ENCODE measurements at regions not wholly inside any gene's neighbourhood (a gene's known extent, or its start where the extent isn't known, plus 50 kb on each side); places are given as distances from the start of the nearest gene placed in this dataset.

GRCh38 chr3:187983484-187984124, 170.4 kb upstream of the LPP start:
- no peak overlapping the region for H3K27ac Mint-ChIP-seq
- no peak overlapping the region for H3K4me3 Mint-ChIP-seq
- peaks cover 10% of the 10 kb centered on the region for H3K9me3 Mint-ChIP-seq
- ATAC-seq (no peak), DNase-seq (ENCODE audit: low spot score) (no peak)
- H3K27me3 Mint-ChIP-seq, result no peaks in the 10 kb centered on the region
- peaks cover 45 to 47% of the 10 kb centered on the region in 2 donors for H3K4me1 Mint-ChIP-seq (ENCODE audit: low read depth in 2 of 2)
- H3K36me3 Mint-ChIP-seq, result no peaks in the 10 kb centered on the region

DNA sequence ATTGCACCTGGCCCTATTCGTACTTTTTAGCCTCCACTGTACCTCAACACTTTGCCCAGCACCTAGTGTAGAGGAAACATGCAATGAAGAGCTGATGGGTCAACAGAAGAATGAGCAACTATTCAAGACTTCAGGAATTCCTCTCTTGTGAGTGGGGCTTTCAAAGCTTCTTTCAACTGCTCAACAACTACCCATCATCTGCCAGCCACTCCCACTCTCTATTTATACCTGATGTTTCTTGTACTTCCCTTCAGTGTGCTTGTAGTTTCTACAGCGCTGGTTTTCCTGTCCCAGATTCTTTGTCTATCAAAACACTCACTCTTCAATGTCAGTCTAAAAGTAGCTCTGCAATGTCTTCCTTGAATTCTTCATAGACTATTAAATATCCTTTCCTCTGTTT, 168.3 kb upstream of the LPP start:
- Mint-ChIP-seq H3K4me1 (ENCODE audit: low read depth in 2 of 2) (peaks cover 34 to 35% of the 10 kb centered on the region in 2 donors), H3K9me3 (peaks cover 10% of the 10 kb centered on the region), H3K36me3 (no peaks in the 10 kb centered on the region), H3K27ac (peak overlapping the region; percentile 80 to 92), H3K27me3 (no peaks in the 10 kb centered on the region), H3K4me3 (peak overlapping the region; percentile 66)
- ATAC-seq (no peak), DNase-seq (ENCODE audit: low spot score) (no peak)

GRCh38 chr3:187986514-187986934, 167.4 kb upstream of the LPP start:
- H3K4me1 Mint-ChIP-seq (ENCODE audit: low read depth in 2 of 2), result peaks cover 39 to 41% of the 10 kb centered on the region in 2 donors
- no peaks in the 10 kb centered on the region for H3K36me3 Mint-ChIP-seq
- peak overlapping the region; percentile 66 for H3K4me3 Mint-ChIP-seq
- no peaks in the 10 kb centered on the region for H3K27me3 Mint-ChIP-seq
- DNase-seq (ENCODE audit: low spot score), result peak; percentile 79
- H3K27ac Mint-ChIP-seq, result peak overlapping the region; percentile 80 to 92
- peak; percentile 89 to 93 for ATAC-seq
- H3K9me3 Mint-ChIP-seq, result peaks cover 14% of the 10 kb centered on the region

GRCh38 chr3:187987187-187987586, 166.8 kb upstream of the LPP start:
- Mint-ChIP-seq H3K36me3 (no peaks in the 10 kb centered on the region), H3K9me3 (peaks cover 14% of the 10 kb centered on the region), H3K27ac (peak overlapping the region; percentile 80 to 92), H3K27me3 (no peaks in the 10 kb centered on the region), H3K4me3 (peak overlapping the region; percentile 66), H3K4me1 (ENCODE audit: low read depth in 2 of 2) (peaks cover 39 to 41% of the 10 kb centered on the region in 2 donors)
- no peak for ATAC-seq
- no peak for DNase-seq (ENCODE audit: low spot score)

DNA sequence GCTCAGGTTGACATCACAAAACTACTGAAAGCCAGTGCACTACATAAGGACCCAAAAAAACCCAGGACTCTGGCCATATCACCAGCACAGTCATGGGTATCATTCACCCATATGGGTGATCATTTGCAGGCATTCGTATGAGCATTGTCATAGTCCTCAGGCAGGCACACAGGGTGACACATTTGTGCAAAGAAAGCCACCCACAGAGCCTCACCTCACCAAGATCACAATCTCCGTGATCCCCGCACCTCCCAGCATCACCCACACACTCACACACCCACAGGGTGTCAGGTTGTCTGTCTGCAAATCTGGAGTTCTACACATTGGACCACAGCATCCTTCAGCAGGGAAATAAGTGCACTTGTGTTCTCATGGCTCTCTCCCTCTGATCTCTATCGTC, 166.0 kb upstream of the LPP start:
- peaks cover 40 to 47% of the 10 kb centered on the region in 2 donors for H3K4me1 Mint-ChIP-seq (ENCODE audit: low read depth in 2 of 2)
- peak overlapping the region; percentile 66 for H3K4me3 Mint-ChIP-seq
- peaks cover 14% of the 10 kb centered on the region for H3K9me3 Mint-ChIP-seq
- no peaks in the 10 kb centered on the region for H3K36me3 Mint-ChIP-seq
- H3K27me3 Mint-ChIP-seq, result no peaks in the 10 kb centered on the region
- ATAC-seq (peak; percentile 76 to 79), DNase-seq (ENCODE audit: low spot score) (no peak)
- H3K27ac Mint-ChIP-seq, result peak overlapping the region; percentile 80 to 92

- Mint-ChIP-seq H3K4me1 (ENCODE audit: low read depth in 2 of 2) (peaks cover 51 to 61% of the 10 kb centered on the region in 2 donors), H3K36me3 (peaks cover 4% of the 10 kb centered on the region), H3K27me3 (no peaks in the 10 kb centered on the region), H3K9me3 (peaks cover 14% of the 10 kb centered on the region), H3K4me3 (no peak overlapping the region), H3K27ac (no peak overlapping the region)
- ATAC-seq (no peak), DNase-seq (ENCODE audit: low spot score) (no peak)
Measured at GRCh38 chr3:187989575-187990153, 164.3 kb upstream of the LPP start.

- peaks cover 49 to 58% of the 10 kb centered on the region in 2 donors for H3K4me1 Mint-ChIP-seq (ENCODE audit: low read depth in 2 of 2)
- peaks cover 4% of the 10 kb centered on the region for H3K36me3 Mint-ChIP-seq
- no peak for ATAC-seq
- peak overlapping the region; percentile 90 to 93 for H3K27ac Mint-ChIP-seq
- peaks cover 4% of the 10 kb centered on the region for H3K9me3 Mint-ChIP-seq
- DNase-seq (ENCODE audit: low spot score), result no peak
- peak overlapping the region; percentile 5 for H3K4me3 Mint-ChIP-seq
- no peaks in the 10 kb centered on the region for H3K27me3 Mint-ChIP-seq
Measured at GRCh38 chr3:187992609-187993008, 161.3 kb upstream of the LPP start.

DNA sequence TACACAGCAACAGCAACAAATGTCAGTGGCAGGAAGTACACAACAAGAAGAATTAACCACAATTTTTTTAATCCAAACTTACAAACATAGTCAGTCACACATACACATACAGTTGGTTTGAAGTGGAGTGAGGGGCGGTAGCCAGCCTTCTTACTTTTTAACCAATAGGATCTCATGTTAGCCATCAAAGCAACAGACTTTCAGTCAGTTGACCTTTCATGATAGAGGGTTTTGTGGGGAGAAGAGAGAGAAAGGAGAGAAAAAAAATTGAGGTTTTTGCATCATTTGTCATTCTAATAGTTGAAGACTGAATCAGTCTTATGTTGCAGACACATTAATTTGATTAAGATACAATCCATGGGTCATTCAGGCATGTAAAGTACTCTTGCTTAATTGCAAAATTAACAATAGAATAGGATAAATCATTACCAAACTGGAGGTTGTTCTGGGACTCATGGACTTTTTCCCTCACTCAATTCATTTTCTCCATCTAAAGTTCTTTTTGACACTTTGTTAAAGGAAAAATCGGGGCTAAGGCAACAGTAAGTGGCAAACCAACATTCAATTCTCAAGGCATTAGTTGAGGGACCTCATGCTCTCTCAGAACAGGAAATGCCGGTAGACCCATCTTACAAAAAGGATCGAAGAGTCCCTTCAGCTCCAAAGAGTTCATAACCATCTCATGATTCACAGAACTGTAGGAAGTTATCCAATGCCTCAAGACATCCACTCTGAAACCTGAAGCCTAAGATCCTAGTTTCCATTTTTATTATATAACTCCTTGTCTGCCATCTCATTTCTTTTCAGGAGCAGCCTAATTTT, 159.5 kb upstream of the LPP start:
- peak; percentile 50 to 79 for ATAC-seq

DNA sequence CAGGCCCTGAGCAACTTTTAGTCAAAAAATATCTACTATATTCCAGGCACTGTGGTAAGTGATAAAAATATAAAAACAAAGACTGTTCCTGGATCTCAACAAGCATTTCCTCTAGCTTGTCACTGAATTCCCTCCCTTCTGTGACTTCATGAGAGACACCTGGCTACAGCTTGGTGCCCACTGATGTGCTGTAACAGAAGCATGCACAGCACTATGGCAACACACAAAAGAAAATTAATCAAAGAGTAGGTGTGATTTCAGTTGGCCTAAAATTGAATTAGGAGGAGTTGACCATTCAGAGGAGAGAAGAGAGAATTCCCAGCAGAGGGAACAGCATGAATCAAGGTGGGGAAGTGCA, 158.9 kb upstream of the LPP start:
- H3K27me3 Mint-ChIP-seq, result no peaks in the 10 kb centered on the region

More for the DNA sequence above, 159.5 kb upstream of the LPP start:
- H3K27ac Mint-ChIP-seq, result peak overlapping the region; percentile 90 to 93
- H3K4me1 Mint-ChIP-seq (ENCODE audit: low read depth in 2 of 2), result peaks cover 57 to 64% of the 10 kb centered on the region in 2 donors
- H3K4me3 Mint-ChIP-seq, result peak overlapping the region; percentile 78
- no peak for DNase-seq (ENCODE audit: low spot score)
- H3K9me3 Mint-ChIP-seq, result peaks cover 4% of the 10 kb centered on the region
- H3K27me3 Mint-ChIP-seq, result no peaks in the 10 kb centered on the region
- peaks cover 4% of the 10 kb centered on the region for H3K36me3 Mint-ChIP-seq

GRCh38 chr3:187995667-187996066, 158.3 kb upstream of the LPP start:
- Mint-ChIP-seq H3K27ac (peak overlapping the region; percentile 90 to 100), H3K4me1 (ENCODE audit: low read depth in 2 of 2) (peaks cover 68 to 76% of the 10 kb centered on the region in 2 donors), H3K27me3 (no peaks in the 10 kb centered on the region), H3K36me3 (peaks cover 4% of the 10 kb centered on the region), H3K4me3 (no peak overlapping the region), H3K9me3 (peaks cover 4% of the 10 kb centered on the region)
- DNase-seq (ENCODE audit: low spot score), result no peak
- ATAC-seq, result no peak

More for the DNA sequence above, 158.9 kb upstream of the LPP start:
- peak overlapping the region; percentile 78 for H3K4me3 Mint-ChIP-seq
- peaks cover 62 to 70% of the 10 kb centered on the region in 2 donors for H3K4me1 Mint-ChIP-seq (ENCODE audit: low read depth in 2 of 2)
- peaks cover 4% of the 10 kb centered on the region for H3K36me3 Mint-ChIP-seq
- ATAC-seq (no peak), DNase-seq (ENCODE audit: low spot score) (no peak)
- H3K27ac Mint-ChIP-seq, result peak overlapping the region; percentile 90 to 93
- H3K9me3 Mint-ChIP-seq, result peaks cover 4% of the 10 kb centered on the region

DNA sequence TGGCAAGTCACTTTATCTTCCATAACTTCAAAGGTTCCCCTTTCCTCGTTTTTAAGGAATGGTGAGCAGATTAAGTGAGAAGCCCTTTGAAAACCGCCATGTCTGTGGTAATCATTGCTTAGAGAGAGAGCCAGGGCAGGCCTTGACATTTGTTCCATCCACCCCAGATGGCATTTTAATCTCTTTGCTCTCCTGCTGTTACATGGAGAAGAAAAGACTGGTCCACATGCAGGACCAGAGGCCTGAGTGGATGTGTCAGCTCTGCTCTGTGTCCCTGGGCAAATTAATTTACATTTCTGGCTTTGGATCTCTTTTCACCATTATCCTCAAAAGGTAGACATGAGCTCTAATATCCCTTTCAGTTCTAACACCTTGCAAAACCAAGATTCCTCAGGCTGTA, 157.3 kb upstream of the LPP start:
- peaks cover 70 to 79% of the 10 kb centered on the region in 2 donors for H3K4me1 Mint-ChIP-seq (ENCODE audit: low read depth in 2 of 2)
- peak overlapping the region in 1 of 2 donors; percentile 100 for H3K27ac Mint-ChIP-seq
- no peaks in the 10 kb centered on the region for H3K27me3 Mint-ChIP-seq
- DNase-seq (ENCODE audit: low spot score), result no peak
- H3K36me3 Mint-ChIP-seq, result peaks cover 4% of the 10 kb centered on the region
- ATAC-seq, result no peak
- H3K4me3 Mint-ChIP-seq, result no peak overlapping the region
- no peaks in the 10 kb centered on the region for H3K9me3 Mint-ChIP-seq

- Mint-ChIP-seq H3K4me3 (no peak overlapping the region), H3K36me3 (peaks cover 4% of the 10 kb centered on the region), H3K27ac (peak overlapping the region in 1 of 2 donors; percentile 100), H3K9me3 (peaks cover 3% of the 10 kb centered on the region), H3K27me3 (no peaks in the 10 kb centered on the region), H3K4me1 (ENCODE audit: low read depth in 2 of 2) (peaks cover 79 to 87% of the 10 kb centered on the region in 2 donors)
- ATAC-seq, result no peak
- no peak for DNase-seq (ENCODE audit: low spot score)
Measured at GRCh38 chr3:187997490-187997889, 156.5 kb upstream of the LPP start.

DNA sequence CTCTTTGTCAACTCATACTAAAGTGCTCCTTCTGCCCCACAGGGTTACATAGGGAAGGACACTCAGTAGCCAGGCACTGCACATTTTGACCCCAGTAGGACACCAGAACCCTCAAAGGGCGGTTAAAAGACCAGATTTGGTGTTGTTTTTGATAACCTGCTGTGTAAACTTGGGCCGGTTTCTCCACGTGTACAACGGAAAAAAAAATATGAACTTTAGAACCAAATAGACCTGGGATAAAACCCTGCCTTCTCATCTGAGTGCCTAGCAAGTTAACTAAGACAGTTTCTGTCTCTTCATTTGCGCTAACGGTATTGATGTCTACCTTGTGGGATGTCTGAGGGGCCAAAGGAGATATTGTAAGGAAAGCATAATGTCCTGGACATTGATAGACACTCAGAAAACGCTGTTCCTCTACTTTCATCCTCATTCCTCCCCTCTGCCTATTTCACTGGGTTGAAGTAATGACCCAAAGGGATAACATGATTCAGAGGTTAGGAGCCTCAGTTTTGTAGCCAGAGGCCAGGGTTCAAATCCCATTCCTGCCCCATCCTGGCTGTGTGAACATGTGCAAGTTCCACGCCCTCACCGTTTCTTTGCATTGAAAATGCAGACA, 155.9 kb upstream of the LPP start:
- no peak for ATAC-seq
- H3K27me3 Mint-ChIP-seq, result no peaks in the 10 kb centered on the region
- peaks cover 4% of the 10 kb centered on the region for H3K36me3 Mint-ChIP-seq
- H3K4me3 Mint-ChIP-seq, result no peak overlapping the region
- H3K9me3 Mint-ChIP-seq, result peaks cover 3% of the 10 kb centered on the region
- H3K27ac Mint-ChIP-seq, result peak overlapping the region; percentile 99 to 100
- DNase-seq (ENCODE audit: low spot score), result no peak
- peaks cover 82 to 85% of the 10 kb centered on the region in 2 donors for H3K4me1 Mint-ChIP-seq (ENCODE audit: low read depth in 2 of 2)
